Muscle of leg (tissue), 3 donors: ENCODE measurements at regions not wholly inside any gene's neighbourhood (a gene's known extent, or its start where the extent isn't known, plus 50 kb on each side); places are given as distances from the start of the nearest gene placed in this dataset.
"Not testable (repeated sequence)": the region's sequence is repeated elsewhere in the genome, so short reads cannot be mapped to it uniquely, and the experiment has no call there.

Experiments used
- DNase-seq: peaks from one replicate; pipeline ENCODE4 v3.0.0; 2013
- H3K27ac ChIP-seq: one replicate; pipeline ENCODE4 v1.5.1; 2013; ENCODE audit warnings: mild to moderate bottlenecking, low read length, control low read depth
- H3K27me3 ChIP-seq: one replicate; pipeline ENCODE4 v1.6.1; 2013; ENCODE audit warnings: low read length; ENCODE audit not compliant: control insufficient read depth, insufficient read depth
- H3K36me3 ChIP-seq: one replicate; pipeline ENCODE4 v1.6.1; 2013; ENCODE audit warnings: low read length; ENCODE audit not compliant: control insufficient read depth, insufficient read depth
- H3K4me1 ChIP-seq: one replicate; pipeline ENCODE4 v1.6.1; 2013; ENCODE audit warnings: low read length; ENCODE audit not compliant: control insufficient read depth, insufficient read depth
- H3K4me3 ChIP-seq: one replicate; pipeline ENCODE4 v1.5.1; 2013; ENCODE audit warnings: low read length, control low read depth
- H3K9me3 ChIP-seq: replicated peaks from 2 replicates; pipeline ENCODE4 v1.6.1; 2013; ENCODE audit warnings: low read depth, low read length; ENCODE audit not compliant: control insufficient read depth
- WGBS: methylation state at CpG from one replicate; pipeline ENCODE4 v1.1.5; 2013; ENCODE audit warnings: missing lambda C conversion rate; ENCODE audit not compliant: insufficient coverage; 5-methylcytosine and 5-hydroxymethylcytosine counted together

DNA sequence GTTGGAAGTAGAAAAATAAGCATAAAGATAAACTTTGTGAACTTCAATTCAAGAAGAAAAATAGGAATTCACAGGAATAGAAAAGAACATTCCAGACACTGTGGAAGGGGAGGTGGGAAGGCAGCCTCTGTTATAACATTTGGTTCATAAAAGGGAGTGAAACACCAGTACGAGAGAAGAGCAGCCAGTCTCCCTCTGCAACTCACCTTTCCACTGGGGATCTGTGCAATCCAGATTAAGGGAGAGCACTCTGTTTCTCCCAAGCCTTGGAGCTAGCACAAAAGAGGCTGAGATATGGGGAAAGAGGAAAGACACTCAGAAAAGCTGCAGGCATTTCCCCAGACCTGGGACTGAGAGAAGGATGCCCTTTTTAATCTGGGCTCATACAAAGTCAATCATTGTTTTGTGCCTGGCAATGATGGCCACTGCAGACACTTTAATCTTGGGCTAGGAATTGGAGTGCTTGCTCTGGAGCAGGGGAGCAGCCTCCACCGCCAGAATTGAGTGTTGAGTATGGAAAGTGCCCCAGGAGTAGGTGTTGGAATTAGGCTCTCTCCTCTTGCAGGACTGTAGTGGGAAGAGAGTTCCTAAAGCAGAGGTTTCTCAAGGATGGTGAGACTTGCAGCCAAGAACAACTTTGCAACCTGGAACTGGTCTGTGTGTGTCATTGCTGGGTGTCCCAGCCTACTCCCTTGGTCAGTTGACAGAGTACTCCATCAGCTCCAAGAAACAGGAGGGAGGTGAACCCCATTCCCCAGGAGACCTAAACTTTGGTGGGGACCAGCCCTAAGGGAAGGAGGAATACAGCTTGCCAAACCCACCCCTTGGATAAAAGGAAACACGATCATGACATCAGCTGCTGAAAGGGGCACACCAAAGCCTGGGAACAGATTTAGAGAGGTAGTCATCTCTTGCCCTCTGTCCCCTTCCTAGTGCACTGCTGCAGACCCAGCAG, 1510.2 kb upstream of the TPTE start:
- H3K9me3 ChIP-seq = peaks cover 80% of the 10 kb centered on the region
- not testable (repeated sequence) for H3K4me1 ChIP-seq, H3K27me3 ChIP-seq, DNase-seq, H3K4me3 ChIP-seq, H3K36me3 ChIP-seq, H3K27ac ChIP-seq
- 64% methylated on average over 3 of the region's 3 CpGs for WGBS

DNA sequence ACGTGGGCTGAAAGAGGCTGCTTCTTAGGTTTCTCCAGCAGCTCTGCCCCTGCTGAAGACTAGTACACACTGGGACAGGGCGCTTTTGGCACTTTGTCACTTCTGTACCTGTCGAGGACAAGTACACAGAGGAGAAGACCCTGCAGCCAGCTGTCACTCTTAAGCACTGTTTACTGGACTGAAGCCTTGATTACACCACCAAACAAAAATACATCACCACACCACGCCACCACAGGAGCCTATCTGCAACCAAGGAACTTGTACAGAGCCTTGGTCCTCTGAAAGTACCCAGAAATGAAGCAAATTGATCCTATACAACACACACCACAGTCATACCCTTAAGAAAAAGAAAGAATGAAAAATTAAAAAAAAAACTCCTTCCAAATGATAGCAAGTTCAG, 1509.5 kb upstream of the TPTE start:
- DNase-seq, H3K27ac ChIP-seq, H3K27me3 ChIP-seq, H3K4me1 ChIP-seq, H3K4me3 ChIP-seq, H3K36me3 ChIP-seq: not testable (repeated sequence)
- peaks cover 73% of the 10 kb centered on the region for H3K9me3 ChIP-seq
- 53% methylated on average over 4 of the region's 4 CpGs for WGBS

DNA sequence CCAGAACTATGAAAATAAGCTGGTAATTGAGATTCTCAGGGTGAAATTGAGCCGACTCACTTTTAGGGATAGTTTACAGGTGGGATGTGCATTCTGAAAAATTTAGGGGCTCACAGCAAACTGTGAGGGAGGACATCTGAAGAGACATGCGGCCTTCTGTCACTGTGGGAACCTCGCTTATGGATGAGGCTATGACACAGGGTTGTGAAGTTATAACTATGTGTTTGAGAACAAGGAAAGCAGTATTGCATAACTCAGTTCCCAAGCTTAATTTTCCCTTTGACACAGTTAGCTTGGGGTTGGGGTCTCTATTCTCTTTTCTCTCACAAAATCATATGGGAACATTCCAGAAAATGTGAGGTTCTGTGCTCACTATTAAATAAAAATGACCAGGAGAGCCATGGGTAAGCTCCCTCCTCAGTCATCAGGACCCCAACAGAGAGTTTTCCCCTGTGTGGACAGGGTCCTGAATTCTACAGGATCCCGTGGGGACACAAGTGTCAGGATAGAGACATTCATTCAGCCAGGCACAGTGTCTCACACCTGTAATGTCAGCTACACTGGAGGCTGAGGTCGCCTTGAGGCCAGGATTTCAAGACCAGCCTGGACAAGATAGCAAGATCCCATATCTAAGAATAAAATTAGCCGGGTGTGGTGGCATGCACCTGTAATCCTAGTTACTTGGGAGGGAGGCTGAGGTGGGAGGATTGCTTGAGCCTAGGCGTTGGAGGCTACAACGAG, 1507.7 kb upstream of the TPTE start:
- H3K4me3 ChIP-seq, H3K4me1 ChIP-seq, H3K27ac ChIP-seq, H3K27me3 ChIP-seq, DNase-seq, H3K36me3 ChIP-seq: not testable (repeated sequence)
- 56% methylated on average over 8 of the region's 8 CpGs for WGBS
- H3K9me3 ChIP-seq = peaks cover 61% of the 10 kb centered on the region

DNA sequence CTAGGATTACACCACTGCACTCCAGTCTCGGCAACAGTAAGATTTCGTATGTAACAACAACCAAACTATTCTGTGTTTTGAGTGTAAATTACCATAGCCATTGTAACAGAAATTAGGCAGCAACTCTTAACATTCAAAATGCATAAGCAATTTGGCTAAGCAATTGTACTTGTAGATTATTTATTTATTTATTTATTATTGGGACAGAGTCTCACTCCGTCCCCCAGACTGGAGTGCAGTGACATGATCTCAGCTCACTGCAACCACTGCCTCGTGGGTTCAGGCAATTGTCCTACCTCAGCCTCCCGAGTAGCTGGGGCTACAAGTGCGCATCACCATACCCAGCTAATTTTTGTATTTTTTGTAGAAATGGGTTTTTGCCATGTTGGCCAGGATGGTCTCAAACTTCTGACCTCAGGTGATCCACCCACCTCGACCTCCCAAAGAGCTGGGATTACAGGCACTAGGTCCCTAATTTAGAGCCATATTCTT, 1507.1 kb upstream of the TPTE start:
- not testable (repeated sequence) for H3K27ac ChIP-seq, H3K4me1 ChIP-seq, H3K36me3 ChIP-seq, H3K4me3 ChIP-seq, H3K27me3 ChIP-seq, DNase-seq
- peaks cover 55% of the 10 kb centered on the region for H3K9me3 ChIP-seq
- 61% methylated on average over 3 of the region's 7 CpGs for WGBS

DNA sequence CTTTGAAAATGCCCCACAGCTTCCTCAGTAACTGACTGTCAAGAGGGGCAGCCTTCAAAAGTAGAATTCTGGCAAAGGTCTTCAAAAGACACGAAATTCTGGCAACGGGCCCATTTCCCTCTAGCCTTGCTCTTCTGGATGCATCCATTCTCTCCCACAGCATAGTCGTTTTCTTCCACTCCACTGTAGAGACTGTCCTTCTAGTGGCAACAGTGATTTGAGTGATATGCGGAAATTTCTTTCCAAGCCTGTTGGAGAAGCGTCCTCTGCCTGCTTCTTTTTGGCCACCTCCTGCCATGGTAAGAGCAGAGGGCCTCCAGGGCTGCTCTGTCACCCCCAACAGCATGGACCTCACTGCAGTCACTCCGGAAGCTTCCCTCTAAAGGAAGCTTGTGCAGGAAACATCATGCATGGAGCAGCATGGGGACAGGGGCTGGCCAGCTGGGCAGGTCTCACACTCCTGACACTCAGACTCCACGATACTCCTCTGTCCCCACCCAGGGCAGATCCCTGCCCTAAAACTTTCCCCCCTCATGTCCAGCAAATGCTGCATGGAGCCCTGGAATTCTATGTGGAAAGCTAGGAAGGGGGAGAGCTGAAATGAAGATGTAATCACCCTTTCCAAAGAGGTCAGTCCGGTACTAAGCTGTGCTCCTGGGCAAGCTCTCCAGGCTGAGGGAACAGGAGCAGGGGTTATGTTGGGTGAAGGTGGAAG, 1505.7 kb upstream of the TPTE start:
- H3K27me3 ChIP-seq, H3K36me3 ChIP-seq, DNase-seq, H3K27ac ChIP-seq, H3K4me1 ChIP-seq, H3K4me3 ChIP-seq: not testable (repeated sequence)
- 58% methylated on average over 6 of the region's 8 CpGs for WGBS
- peaks cover 46% of the 10 kb centered on the region for H3K9me3 ChIP-seq

DNA sequence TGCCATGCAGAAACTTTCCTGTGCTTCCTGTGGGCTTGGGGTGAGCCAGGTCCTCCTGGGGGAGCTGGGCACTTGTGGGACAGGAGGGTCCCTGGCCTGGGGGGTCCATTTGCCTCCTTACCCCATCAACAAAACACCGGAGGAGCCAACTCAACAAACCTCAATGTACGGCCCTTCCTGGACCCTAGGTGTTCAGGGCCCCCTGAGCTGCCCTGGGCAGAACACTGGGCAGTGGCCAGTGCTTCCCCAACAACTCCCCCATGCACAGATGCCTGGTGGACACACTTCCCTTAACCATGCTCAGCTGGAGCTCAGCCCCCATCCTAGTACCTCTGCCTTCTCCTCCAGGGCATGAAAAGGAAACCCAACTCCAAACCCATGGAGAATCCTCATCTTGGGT, 1504.2 kb upstream of the TPTE start:
- H3K4me1 ChIP-seq, H3K27me3 ChIP-seq, H3K36me3 ChIP-seq, H3K27ac ChIP-seq, DNase-seq, H3K4me3 ChIP-seq: not testable (repeated sequence)
- H3K9me3 ChIP-seq = peaks cover 34% of the 10 kb centered on the region
- WGBS = no CpG with 5 or more reads among the region's 2 CpGs

DNA sequence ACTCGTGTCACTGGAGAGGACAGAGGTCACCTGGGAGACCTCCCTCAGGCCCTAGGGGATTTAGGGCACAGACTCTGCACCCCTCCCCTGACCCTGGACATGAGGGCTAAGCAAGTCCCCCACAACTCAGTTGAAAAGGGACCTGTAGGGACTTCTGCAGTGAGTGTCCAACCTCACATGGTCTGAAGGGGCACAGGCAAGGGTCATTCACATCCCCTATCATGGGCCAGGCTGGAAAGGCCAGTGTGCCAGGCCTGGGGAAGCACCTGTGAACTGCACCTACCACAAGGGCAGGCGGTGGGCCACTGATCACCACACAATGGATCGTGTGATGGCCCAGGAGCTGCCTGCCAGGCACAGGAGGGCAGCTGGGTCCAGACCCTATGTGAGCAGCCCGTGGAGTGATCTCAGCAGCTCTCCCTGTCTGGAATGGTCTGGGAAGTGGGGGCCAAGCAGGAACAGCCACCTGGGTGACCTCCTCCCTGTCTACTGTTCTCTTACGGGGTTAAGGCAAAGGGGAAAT, 1502.6 kb upstream of the TPTE start:
- not testable (repeated sequence) for H3K4me3 ChIP-seq
- WGBS = no CpG with 5 or more reads among the region's 5 CpGs

DNA sequence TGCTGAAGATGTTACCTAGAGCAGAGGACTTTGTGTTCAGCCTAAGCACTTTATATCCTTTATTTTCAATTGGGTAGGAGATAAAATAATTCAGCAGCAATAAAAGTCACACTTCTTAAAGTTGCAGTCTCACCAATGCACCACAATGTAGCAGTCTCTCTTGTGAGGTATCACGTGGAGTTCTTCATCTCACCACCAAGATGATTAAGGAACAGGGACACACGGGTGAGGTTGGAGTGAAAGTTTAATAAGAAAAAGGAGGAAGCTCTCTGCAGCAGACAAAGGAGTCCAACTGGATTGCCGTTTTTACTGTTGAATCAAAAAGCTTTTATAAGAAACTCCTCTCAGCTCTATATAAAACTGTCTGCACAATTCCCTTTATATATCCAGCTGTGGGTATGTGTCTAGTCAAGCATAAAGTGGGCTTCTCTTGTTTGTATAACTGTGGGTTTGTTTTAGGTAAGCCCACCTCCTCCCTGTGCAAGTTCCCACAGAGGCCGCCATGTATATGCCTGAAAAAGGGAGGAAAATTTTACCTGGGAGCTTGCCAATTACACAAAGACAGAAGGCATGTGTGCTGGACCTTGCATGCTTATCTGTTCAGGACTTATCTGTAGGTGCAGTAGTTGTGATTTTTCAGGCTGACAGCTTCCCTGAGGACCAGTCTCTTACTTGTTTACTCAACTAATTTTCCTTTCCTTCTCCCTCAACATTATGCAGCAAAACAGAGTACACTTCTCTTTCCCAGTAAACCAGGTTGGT, 1497.2 kb upstream of the TPTE start:
- not testable (repeated sequence) for H3K4me1 ChIP-seq, H3K36me3 ChIP-seq, H3K27me3 ChIP-seq, H3K4me3 ChIP-seq, DNase-seq, H3K27ac ChIP-seq
- H3K9me3 ChIP-seq = peaks cover 26% of the 10 kb centered on the region
- WGBS = 17% methylated on average over 1 of the region's 4 CpGs

More for the DNA sequence above, 1502.6 kb upstream of the TPTE start:
- H3K27me3 ChIP-seq, H3K4me1 ChIP-seq, H3K27ac ChIP-seq, H3K36me3 ChIP-seq, DNase-seq: not testable (repeated sequence)
- peaks cover 22% of the 10 kb centered on the region for H3K9me3 ChIP-seq

DNA sequence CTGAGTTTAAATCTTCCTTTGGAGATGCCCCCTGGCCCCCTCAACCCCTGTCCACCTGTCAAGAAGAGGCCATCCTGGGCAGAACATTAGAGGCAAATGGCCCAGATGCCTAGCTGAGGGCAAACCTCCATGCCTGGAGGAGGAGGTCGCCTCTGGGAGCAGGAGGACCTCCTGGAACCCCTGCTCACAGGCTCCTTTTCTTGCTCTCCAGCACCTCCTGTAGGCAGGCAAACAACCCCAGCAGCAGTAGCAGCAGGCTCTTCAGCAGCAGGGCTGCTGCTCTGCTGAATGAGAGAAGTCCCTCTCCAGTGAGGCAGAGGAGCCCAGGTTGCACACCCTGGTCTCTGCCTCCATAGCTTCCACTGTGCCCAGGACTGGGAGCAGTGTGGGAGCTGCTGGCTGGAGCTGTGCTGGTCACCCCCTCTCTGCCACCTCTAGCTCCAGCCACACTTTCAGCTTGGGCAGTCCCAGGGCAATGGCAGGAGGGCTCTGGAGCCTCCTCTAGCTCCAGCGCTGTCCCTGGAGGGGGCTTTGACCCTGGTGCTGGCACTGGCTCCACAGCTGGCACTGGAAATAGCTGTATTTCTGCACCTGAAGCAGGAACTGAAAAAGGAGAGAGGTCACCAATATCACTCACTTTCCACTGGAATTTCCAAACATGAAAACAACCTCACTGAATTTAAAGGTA, 1494.5 kb upstream of the TPTE start:
- H3K27me3 ChIP-seq, H3K4me1 ChIP-seq, H3K27ac ChIP-seq, DNase-seq, H3K36me3 ChIP-seq, H3K4me3 ChIP-seq: not testable (repeated sequence)
- 38% methylated on average over 1 of the region's 2 CpGs for WGBS
- H3K9me3 ChIP-seq = peaks cover 27% of the 10 kb centered on the region
